IMR-90 (cell line): ENCODE measurements at regions not wholly inside any gene's neighbourhood (a gene's known extent, or its start where the extent isn't known, plus 50 kb on each side); places are given as distances from the start of the nearest gene placed in this dataset.

Source experiments
- ATAC-seq: fragments of 200-7000 bp; cut with Tn5 transposase; 2 replicates; pipeline ENCODE4 v1.9.1; 2020; ENCODE audit warnings: low read depth, mild to moderate bottlenecking, moderate library complexity
- BruUV-seq: library from RNA; stranded (reverse); fragments of 400-500 nt; replicated peaks from 2 replicates; lab custom pipeline; 2021; lab: Mats Ljungman, UMichigan
- CTCF ChIA-PET: fragments of 300-600 bp; formaldehyde crosslinking; extraction: SDS; loops from one replicate; lab custom pipeline; 2021; ENCODE audit warnings: antibody characterized with exemption; lab: Yijun Ruan, JAX
- POLR2A ChIA-PET: fragments of 300-600 bp; sonication (Branson Sonifier 250); formaldehyde crosslinking; loops from one replicate; lab custom pipeline; 2022; ENCODE audit warnings: antibody characterized with exemption; ENCODE audit not compliant: unreplicated experiment; lab: Charles Lee
- DNase-seq: peaks from one replicate; pipeline ENCODE4 v3.0.0; 2013
- H2AFZ ChIP-seq: replicated peaks from 2 replicates; pipeline ENCODE3; 2013; ENCODE audit warnings: low read length, mild to moderate bottlenecking; ENCODE audit not compliant: poor library complexity
- H2AK5ac ChIP-seq: 2 replicates; pipeline ENCODE4 v1.6.1; 2013; ENCODE audit warnings: low read depth, low read length, inconsistent platforms
- H2AK9ac ChIP-seq: replicated peaks from 2 replicates; pipeline ENCODE3; 2013; ENCODE audit warnings: mild to moderate bottlenecking, low read depth, low read length, moderate library complexity; ENCODE audit not compliant: poor library complexity
- H2BK120ac ChIP-seq: 2 replicates; pipeline ENCODE4 v1.6.1; 2013; ENCODE audit warnings: low read depth, low read length, inconsistent platforms
- H2BK15ac ChIP-seq: 3 replicates; pipeline ENCODE4 v1.6.1; 2013; ENCODE audit warnings: low read depth, low read length, inconsistent platforms
- H2BK20ac ChIP-seq: 2 replicates; pipeline ENCODE4 v1.6.1; 2013; ENCODE audit warnings: low read depth, mild to moderate bottlenecking, inconsistent platforms, low read length, moderate library complexity
- H2BK5ac ChIP-seq: 2 replicates; pipeline ENCODE4 v1.6.1; 2013; ENCODE audit warnings: mild to moderate bottlenecking, low read depth, low read length, inconsistent platforms; ENCODE audit not compliant: poor library complexity, severe bottlenecking
- H3K14ac ChIP-seq: replicated peaks from 2 replicates; pipeline ENCODE4 v1.6.1; 2013; ENCODE audit warnings: low read depth, low read length, inconsistent platforms
- H3K18ac ChIP-seq: 2 replicates; pipeline ENCODE4 v1.6.1; 2013; ENCODE audit warnings: low read depth, low read length, control low read depth
- H3K23ac ChIP-seq: 2 replicates; pipeline ENCODE4 v1.6.1; 2013; ENCODE audit warnings: low read depth, low read length, inconsistent platforms
- H3K27ac ChIP-seq: 2 replicates; pipeline ENCODE4 v1.5.1; 2013; ENCODE audit warnings: mild to moderate bottlenecking, control low read depth, low read length; ENCODE audit not compliant: insufficient read depth
- H3K27me3 ChIP-seq: 2 replicates; pipeline ENCODE4 v1.6.1; 2013; ENCODE audit warnings: low read length; ENCODE audit not compliant: control insufficient read depth, insufficient read depth
- H3K36me3 ChIP-seq: 2 replicates; pipeline ENCODE4 v1.6.1; 2013; ENCODE audit warnings: low read length, mixed read lengths; ENCODE audit not compliant: control insufficient read depth, insufficient read depth
- H3K4ac ChIP-seq: 2 replicates; pipeline ENCODE4 v1.6.1; 2013; ENCODE audit warnings: low read depth, low read length, inconsistent platforms
- H3K4me1 ChIP-seq: 2 replicates; pipeline ENCODE4 v1.6.1; 2013; ENCODE audit warnings: low read length, mixed read lengths; ENCODE audit not compliant: control insufficient read depth, insufficient read depth
- H3K4me2 ChIP-seq: 2 replicates; pipeline ENCODE4 v1.6.1; 2013; ENCODE audit warnings: low read depth, mild to moderate bottlenecking, control low read depth, low read length, moderate library complexity
- H3K4me3 ChIP-seq: 2 replicates; pipeline ENCODE4 v1.5.1; 2013; ENCODE audit warnings: low read depth, mild to moderate bottlenecking, control low read depth, low read length, moderate library complexity; ENCODE audit not compliant: insufficient read depth
- H3K56ac ChIP-seq: 2 replicates; pipeline ENCODE4 v1.6.1; 2013; ENCODE audit warnings: low read length, inconsistent platforms; ENCODE audit not compliant: insufficient read depth; ENCODE audit errors: extremely low read depth
- H3K79me1 ChIP-seq, 2 experiments: 2 replicates each; pipeline ENCODE4 v1.6.1; 2013; ENCODE audit warnings: low read length in 2 of 2, inconsistent platforms in 1 of 2, low read depth in 1 of 2
- H3K9ac ChIP-seq: 2 replicates; pipeline ENCODE4 v1.6.1; 2013; ENCODE audit warnings: low read depth, low read length, control low read depth
- H3K9me1 ChIP-seq: 2 replicates; pipeline ENCODE4 v1.6.1; 2013; ENCODE audit warnings: low read length, inconsistent platforms; ENCODE audit not compliant: insufficient read depth
- H3K9me3 ChIP-seq: 2 replicates; pipeline ENCODE4 v1.6.1; 2013; ENCODE audit warnings: low read length; ENCODE audit not compliant: control insufficient read depth, insufficient read depth
- H4K20me1 ChIP-seq: 2 replicates; pipeline ENCODE4 v1.6.1; 2013; ENCODE audit warnings: low read length, inconsistent platforms; ENCODE audit not compliant: insufficient read depth
- H4K5ac ChIP-seq: 2 replicates; pipeline ENCODE4 v1.6.1; 2013; ENCODE audit warnings: mild to moderate bottlenecking, low read depth, low read length, control low read depth
- H4K8ac ChIP-seq, 2 experiments: 2 replicates each; pipeline ENCODE4 v1.6.1; 2013; ENCODE audit warnings: low read depth in 2 of 2, low read length in 2 of 2, control low read depth in 1 of 2, inconsistent platforms in 1 of 2
- H4K91ac ChIP-seq: 2 replicates; pipeline ENCODE4 v1.6.1; 2013; ENCODE audit warnings: low read depth, low read length, inconsistent platforms; ENCODE audit not compliant: insufficient read depth
- CEBPB ChIP-seq: IDR thresholded peaks from 2 replicates; pipeline ENCODE4 v1.6.1; 2012; ENCODE audit warnings: low read depth, low read length, improper control_type of control experiment
- CHD1 ChIP-seq: IDR thresholded peaks from 2 replicates; pipeline ENCODE4 v1.6.1; 2012; ENCODE audit warnings: low read depth, low read length, improper control_type of control experiment
- CTCF ChIP-seq: conservative IDR thresholded peaks from 2 replicates; pipeline ENCODE4 v1.5.1; 2012; ENCODE audit warnings: mild to moderate bottlenecking, low read depth, low read length, improper control_type of control experiment
- FOS ChIP-seq: fragments of 150-350 bp; IDR thresholded peaks from 2 replicates; pipeline ENCODE4 v1.6.1; 2016; ENCODE audit warnings: low read depth, low read length
- MAFK ChIP-seq: IDR thresholded peaks from 2 replicates; pipeline ENCODE4 v1.6.1; 2012; ENCODE audit warnings: low read depth, low read length, improper control_type of control experiment
- RCOR1 ChIP-seq: IDR thresholded peaks from 2 replicates; pipeline ENCODE4 v1.6.1; 2012; ENCODE audit warnings: mild to moderate bottlenecking, low read length, improper control_type of control experiment; ENCODE audit not compliant: insufficient replicate concordance
- USF2 ChIP-seq: fragments of 150-350 bp; IDR thresholded peaks from 2 replicates; pipeline ENCODE4 v1.6.1; 2017; ENCODE audit warnings: mild to moderate bottlenecking, antibody characterized with exemption, low read length, low read depth
- WGBS, 2 experiments: methylation state at CpG; one replicate each; pipeline versions ENCODE4 v1.1.5 to v1.1.7; 2013; ENCODE audit warnings: missing lambda C conversion rate in 2 of 2; ENCODE audit not compliant: insufficient read length in 1 of 2; ENCODE audit errors: extremely low coverage in 2 of 2; 5-methylcytosine and 5-hydroxymethylcytosine counted together
- dilution Hi-C: fragments of 300-500 bp; cut with HindIII; formaldehyde crosslinking; loops from one replicate; pipeline ENCODE4 v1.14.3; 2018; ENCODE audit warnings: low sequenced_read_pairs; ENCODE audit not compliant: unreplicated experiment
- in situ Hi-C: fragments of 300-500 bp; cut with MboI; formaldehyde crosslinking; loops from 3 replicates; pipeline ENCODE4 v1.14.3; 2019; ENCODE audit warnings: low sequenced_read_pairs, inconsistent platforms, mixed read lengths
- intact Hi-C: fragments of 100-400 bp; cut with micrococcal nuclease; formaldehyde crosslinking; loops from 2 replicates; pipeline ENCODE4 v1.10.0; 2022

GRCh38 chr5:92353107-92354030 lies 970.3 kb upstream of the ARRDC3 start (continued):
- TF ChIP-seq RCOR1 = no peak

GRCh38 chr5:92337772-92338234 lies 954.7 kb upstream of the ARRDC3 start:
- no peaks in the 10 kb centered on the region for H4K20me1 ChIP-seq
- H4K8ac ChIP-seq = no peak overlapping the region
- no peak overlapping the region for H3K4me3 ChIP-seq
- dilution Hi-C loops (no loop called here), in situ Hi-C loops (no loop called here), intact Hi-C loops (no loop called here)
- H4K91ac ChIP-seq = no peak overlapping the region
- H3K27me3 ChIP-seq = no peaks in the 10 kb centered on the region
- ChIA-PET POLR2A (no interaction called here), CTCF (interaction anchor here (0.5 kb wide), 2 partner anchors 352 to 1245 kb away, joined by 3 to 5 read pairs; no protein-coding TSS in a partner anchor)
- no peak for TF ChIP-seq CEBPB
- TF ChIP-seq CHD1 = no peak
- TF ChIP-seq USF2 = no peak
- TF ChIP-seq CTCF = no peak
- no peak for TF ChIP-seq FOS
- TF ChIP-seq MAFK = peak; percentile 77
- H3K4me2 ChIP-seq = no peak overlapping the region
- no peak overlapping the region for H2BK15ac ChIP-seq
- DNase-seq (peak; percentile 23), ATAC-seq (peak; percentile 27)
- H3K27ac ChIP-seq = no peak overlapping the region
- H3K36me3 ChIP-seq = no peaks in the 10 kb centered on the region
- no peaks in the 10 kb centered on the region for H3K9me3 ChIP-seq
- H3K23ac ChIP-seq = no peak overlapping the region
- H2AK5ac ChIP-seq = no peak overlapping the region
- WGBS, 2 experiments = no CpG with 5 or more reads among the region's 2 CpGs
- H2BK20ac ChIP-seq = no peak overlapping the region
- H3K14ac ChIP-seq = no peak overlapping the region
- H3K4ac ChIP-seq = no peak overlapping the region
- no peaks in the 10 kb centered on the region for H3K9me1 ChIP-seq
- no peaks in the 10 kb centered on the region for H3K79me1 ChIP-seq
- no peak overlapping the region for H3K56ac ChIP-seq
- no TSS peak for BruUV-seq
- no peak overlapping the region for H2BK120ac ChIP-seq
- no peak overlapping the region for H2AFZ ChIP-seq
- H4K5ac ChIP-seq = no peak overlapping the region
- H2BK5ac ChIP-seq = no peak overlapping the region
- no peaks in the 10 kb centered on the region for H3K4me1 ChIP-seq
- no peak overlapping the region for H3K9ac ChIP-seq
- no peak overlapping the region for H2AK9ac ChIP-seq
- no peak overlapping the region for H3K18ac ChIP-seq
